DND-41 (cell line): ENCODE measurements at regions not wholly inside any gene's neighbourhood (a gene's known extent, or its start where the extent isn't known, plus 50 kb on each side); places are given as distances from the start of the nearest gene placed in this dataset.

Source experiments
- ATAC-seq: fragments of 200-7000 bp; cut with Tn5 transposase; 3 replicates; pipeline ENCODE4 v1.9.1; 2021; ENCODE audit warnings: low read depth; ENCODE audit not compliant: insufficient read depth
- DNase-seq: peaks from one replicate; pipeline ENCODE4 v3.0.0-alpha.2; 2020
- H2AFZ ChIP-seq: 2 replicates; pipeline ENCODE4 v1.6.0; 2012; ENCODE audit warnings: low read depth, low read length
- H3K27ac ChIP-seq: 2 replicates; pipeline ENCODE4 v1.5.1; 2012; ENCODE audit warnings: low read length, inconsistent platforms
- H3K27me3 ChIP-seq: fragments of 200-600 bp; sonication (generic); 2 replicates; pipeline ENCODE4 v1.6.0; 2012; ENCODE audit warnings: low read length, mild to moderate bottlenecking, inconsistent platforms; ENCODE audit not compliant: insufficient read depth, poor library complexity
- H3K36me3 ChIP-seq: 2 replicates; pipeline ENCODE4 v1.5.1; 2012; ENCODE audit warnings: low read length, inconsistent platforms; ENCODE audit not compliant: insufficient read depth
- H3K4me1 ChIP-seq: 2 replicates; pipeline ENCODE4 v1.5.1; 2012; ENCODE audit warnings: mild to moderate bottlenecking, low read length; ENCODE audit not compliant: insufficient read depth
- H3K4me2 ChIP-seq: 2 replicates; pipeline ENCODE4 v1.6.0; 2012; ENCODE audit warnings: mild to moderate bottlenecking, moderate library complexity, low read length, inconsistent platforms; ENCODE audit not compliant: insufficient read depth
- H3K4me3 ChIP-seq, 2 experiments: fragments of 200-600 bp in 1 of 2; shearing (Covaris generic) in 1 of 2; 2 replicates each; pipeline ENCODE4 v1.5.1; 2012 to 2016; ENCODE audit warnings: inconsistent platforms in 2 of 2, low read length in 2 of 2, mild to moderate bottlenecking in 2 of 2, low read depth in 1 of 2, moderate library complexity in 1 of 2
- H3K79me2 ChIP-seq: 2 replicates; pipeline ENCODE4 v1.6.0; 2012; ENCODE audit warnings: low read length, inconsistent platforms; ENCODE audit not compliant: insufficient read depth
- H3K9ac ChIP-seq: 2 replicates; pipeline ENCODE4 v1.6.0; 2012; ENCODE audit warnings: low read depth, mild to moderate bottlenecking, inconsistent platforms, low read length, moderate library complexity
- H3K9me3 ChIP-seq: 2 replicates; pipeline ENCODE4 v1.5.1; 2012; ENCODE audit warnings: low read length, moderate library complexity, mild to moderate bottlenecking, inconsistent platforms; ENCODE audit not compliant: insufficient read depth, severe bottlenecking
- H4K20me1 ChIP-seq: 2 replicates; pipeline ENCODE4 v1.6.0; 2012; ENCODE audit warnings: low read length; ENCODE audit not compliant: insufficient read depth
- CTCF ChIP-seq: IDR thresholded peaks from 2 replicates; pipeline ENCODE4 v1.5.1; 2012; ENCODE audit warnings: borderline replicate concordance, low read length, moderate library complexity, mild to moderate bottlenecking; ENCODE audit not compliant: poor library complexity, severe bottlenecking; ENCODE audit errors: extremely low read depth
- EZH2 ChIP-seq: IDR thresholded peaks from 3 replicates; pipeline ENCODE4 v1.6.1; 2012; ENCODE audit warnings: borderline replicate concordance, low read depth, mild to moderate bottlenecking, moderate library complexity, low read length, inconsistent platforms; ENCODE audit not compliant: severe bottlenecking

- H3K9me3 ChIP-seq: peaks cover 3% of the 10 kb centered on the region
- ATAC-seq: no peak
- no peak overlapping the region for H2AFZ ChIP-seq
- no peaks in the 10 kb centered on the region for H4K20me1 ChIP-seq
- no peaks in the 10 kb centered on the region for H3K36me3 ChIP-seq
- DNase-seq: no peak
- peaks cover 48% of the 10 kb centered on the region for H3K4me1 ChIP-seq
- H3K27ac ChIP-seq: no peak overlapping the region
- no peak overlapping the region for H3K4me3 ChIP-seq
- no peaks in the 10 kb centered on the region for H3K79me2 ChIP-seq
- TF ChIP-seq CTCF: no peak
- TF ChIP-seq EZH2: no peak
- no peak overlapping the region for H3K9ac ChIP-seq
- H3K4me2 ChIP-seq: no peak overlapping the region
- H3K27me3 ChIP-seq: no peaks in the 10 kb centered on the region
Measured at GRCh38 chr3:177946497-177946896, 589.7 kb upstream of the KCNMB2 start.

- Histone ChIP-seq H2AFZ (no peak overlapping the region), H3K27ac (no peak overlapping the region), H3K79me2 (no peaks in the 10 kb centered on the region), H3K4me3 (no peak overlapping the region), H3K9me3 (peaks cover 3% of the 10 kb centered on the region), H3K27me3 (no peaks in the 10 kb centered on the region), H3K4me1 (peaks cover 48% of the 10 kb centered on the region), H4K20me1 (no peaks in the 10 kb centered on the region), H3K9ac (no peak overlapping the region), H3K36me3 (no peaks in the 10 kb centered on the region), H3K4me2 (no peak overlapping the region)
- no peak for TF ChIP-seq CTCF
- TF ChIP-seq EZH2: no peak
- ATAC-seq (no peak), DNase-seq (no peak)
Measured at GRCh38 chr3:177946936-177947335, 589.3 kb upstream of the KCNMB2 start.

GRCh38 chr3:177947901-177948300 lies 588.3 kb upstream of the KCNMB2 start:
- peaks cover 3% of the 10 kb centered on the region for H3K9me3 ChIP-seq
- no peak overlapping the region for H3K27ac ChIP-seq
- no peaks in the 10 kb centered on the region for H3K36me3 ChIP-seq
- H3K27me3 ChIP-seq: no peaks in the 10 kb centered on the region
- H3K4me1 ChIP-seq: peaks cover 48% of the 10 kb centered on the region
- TF ChIP-seq CTCF (no peak), EZH2 (no peak)
- no peak for ATAC-seq
- no peaks in the 10 kb centered on the region for H4K20me1 ChIP-seq
- H3K4me2 ChIP-seq: no peak overlapping the region
- no peak overlapping the region for H3K4me3 ChIP-seq
- no peaks in the 10 kb centered on the region for H3K79me2 ChIP-seq
- H2AFZ ChIP-seq: no peak overlapping the region
- no peak for DNase-seq
- no peak overlapping the region for H3K9ac ChIP-seq

GRCh38 chr3:177948716-177949425 lies 587.4 kb upstream of the KCNMB2 start:
- peak overlapping the region; percentile 59 for H3K27ac ChIP-seq
- DNase-seq: peak; percentile 46
- H3K9ac ChIP-seq: no peak overlapping the region
- ATAC-seq: peak; percentile 82
- H4K20me1 ChIP-seq: no peaks in the 10 kb centered on the region
- TF ChIP-seq CTCF: no peak
- TF ChIP-seq EZH2: no peak
- no peaks in the 10 kb centered on the region for H3K36me3 ChIP-seq
- no peak overlapping the region for H3K4me2 ChIP-seq
- peaks cover 1% of the 10 kb centered on the region for H3K9me3 ChIP-seq
- H3K79me2 ChIP-seq: no peaks in the 10 kb centered on the region
- no peak overlapping the region for H3K4me3 ChIP-seq
- peak overlapping the region; percentile 55 for H2AFZ ChIP-seq
- H3K4me1 ChIP-seq: peaks cover 39% of the 10 kb centered on the region
- H3K27me3 ChIP-seq: no peaks in the 10 kb centered on the region
